Sigmoid colon (tissue), 4 donors: ENCODE measurements at regions not wholly inside any gene's neighbourhood (a gene's known extent, or its start where the extent isn't known, plus 50 kb on each side); places are given as distances from the start of the nearest gene placed in this dataset.

Source experiments
- CTCF ChIP-seq, 4 experiments: fragments of 450-650 bp in 3 of 4; fragments of 200-600 bp in 1 of 4; IDR thresholded peaks; one replicate each; pipeline ENCODE4 v1.5.1; 2016 to 2019; ENCODE audit warnings: antibody characterized with exemption in 4 of 4, mild to moderate bottlenecking in 3 of 4, moderate library complexity in 2 of 4
- POLR2A ChIP-seq, 2 donors: fragments of 450-650 bp; IDR thresholded peaks; one replicate each; pipeline ENCODE4 v1.6.1; 2016; ENCODE audit warnings: antibody characterized with exemption in 2 of 2, mild to moderate bottlenecking in 2 of 2, moderate library complexity in 2 of 2
- POLR2AphosphoS5 ChIP-seq, 4 donors: sonication (generic); formaldehyde crosslinking; IDR thresholded peaks; one replicate each; pipeline ENCODE4 v1.6.1; 2017; ENCODE audit warnings: antibody characterized with exemption in 4 of 4

DNA sequence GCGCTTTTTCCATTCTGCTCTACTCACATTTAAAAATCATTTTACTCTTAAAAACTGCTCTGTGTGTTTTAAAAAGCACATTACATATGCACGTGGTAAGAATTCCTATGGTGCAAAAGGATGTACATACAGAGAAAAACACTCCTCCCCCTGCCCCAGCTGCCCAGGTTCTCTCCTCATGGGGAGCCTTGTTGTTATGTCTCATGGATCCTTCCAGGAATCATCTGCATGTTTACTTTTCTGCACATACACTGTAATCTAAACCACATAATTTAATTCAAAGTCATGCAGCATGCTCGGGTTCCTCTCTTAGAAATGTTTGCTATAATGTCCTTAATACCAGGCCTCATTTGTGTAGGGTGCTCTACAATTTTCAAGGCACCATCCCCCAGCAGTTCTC is 243.3 kb downstream of the LOXHD1 start:
- TF ChIP-seq CTCF (IDR thresholded peaks at IDR 0.05) (no peak), POLR2AphosphoS5 (IDR thresholded peaks at IDR 0.05) (no peak), POLR2A (IDR thresholded peaks at IDR 0.05) (no peak)
